ES-I3 (cell line): ENCODE measurements at regions not wholly inside any gene's neighbourhood (a gene's known extent, or its start where the extent isn't known, plus 50 kb on each side); places are given as distances from the start of the nearest gene placed in this dataset.

Source experiments
- H3K36me3 ChIP-seq: 2 replicates; pipeline ENCODE4 v1.6.1; 2013; ENCODE audit warnings: mild to moderate bottlenecking, low read length, control low read depth, moderate library complexity; ENCODE audit not compliant: insufficient read depth
- H3K4me1 ChIP-seq: 2 replicates; pipeline ENCODE4 v1.6.1; 2013; ENCODE audit warnings: mild to moderate bottlenecking, control low read depth, low read length; ENCODE audit not compliant: insufficient read depth
- H3K9ac ChIP-seq: 2 replicates; pipeline ENCODE4 v1.6.1; 2013; ENCODE audit warnings: low read depth, mild to moderate bottlenecking, low read length, moderate library complexity
- H3K9me3 ChIP-seq: 2 replicates; pipeline ENCODE4 v1.6.1; 2013; ENCODE audit warnings: mild to moderate bottlenecking, low read length, moderate library complexity; ENCODE audit not compliant: control insufficient read depth, insufficient read depth

DNA sequence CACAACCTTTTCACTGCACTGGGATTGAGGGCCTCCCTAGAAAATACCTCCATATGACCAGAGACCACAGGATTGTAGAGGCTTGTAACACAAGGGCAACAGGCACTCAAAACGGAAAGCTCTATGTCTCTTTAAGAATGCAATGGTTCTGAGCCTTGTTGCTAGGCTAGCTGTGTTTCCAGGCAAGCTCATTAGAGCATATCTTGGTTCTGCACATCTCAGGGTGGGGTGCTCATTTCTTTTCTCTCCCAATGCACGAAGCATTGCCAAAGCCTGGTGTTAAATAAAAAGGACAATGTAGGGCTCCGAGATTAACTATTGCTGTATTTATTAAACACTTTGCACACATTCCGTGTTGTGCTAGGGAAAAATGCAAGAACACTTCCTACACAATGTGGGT, 315.9 kb downstream of the PRDM2 start:
- Histone ChIP-seq H3K9me3 (peaks cover 5% of the 10 kb centered on the region; the same call in 1 of the 2 replicates), H3K4me1 (peaks cover 11% of the 10 kb centered on the region), H3K9ac (no peak overlapping the region), H3K36me3 (no peaks in the 10 kb centered on the region)

DNA sequence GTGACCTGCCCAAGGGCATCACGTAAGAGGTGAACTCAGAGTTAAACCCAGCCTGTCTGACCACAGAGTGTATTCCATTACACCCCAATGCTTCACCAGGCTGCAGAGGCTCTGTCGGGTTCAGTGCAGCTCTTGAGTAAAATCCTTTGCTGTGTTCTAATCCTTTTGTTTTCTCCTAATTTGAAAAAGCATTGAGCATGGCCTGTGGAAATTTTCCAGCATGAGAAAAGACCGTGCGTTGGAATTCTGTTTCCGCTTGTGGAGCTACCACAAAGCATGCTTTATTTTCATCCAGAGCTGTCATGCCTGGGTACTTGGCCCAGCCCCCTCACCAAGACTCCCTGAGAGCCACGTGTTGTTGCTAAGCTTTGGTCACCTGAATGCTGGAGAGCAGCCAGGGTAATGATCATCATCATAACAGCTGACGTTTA, 317.6 kb downstream of the PRDM2 start:
- Histone ChIP-seq H3K4me1 (peaks cover 8% of the 10 kb centered on the region; the same call in 1 of the 2 replicates), H3K9ac (no peak overlapping the region), H3K9me3 (peaks cover 5% of the 10 kb centered on the region; the same call in 1 of the 2 replicates), H3K36me3 (no peaks in the 10 kb centered on the region)

DNA sequence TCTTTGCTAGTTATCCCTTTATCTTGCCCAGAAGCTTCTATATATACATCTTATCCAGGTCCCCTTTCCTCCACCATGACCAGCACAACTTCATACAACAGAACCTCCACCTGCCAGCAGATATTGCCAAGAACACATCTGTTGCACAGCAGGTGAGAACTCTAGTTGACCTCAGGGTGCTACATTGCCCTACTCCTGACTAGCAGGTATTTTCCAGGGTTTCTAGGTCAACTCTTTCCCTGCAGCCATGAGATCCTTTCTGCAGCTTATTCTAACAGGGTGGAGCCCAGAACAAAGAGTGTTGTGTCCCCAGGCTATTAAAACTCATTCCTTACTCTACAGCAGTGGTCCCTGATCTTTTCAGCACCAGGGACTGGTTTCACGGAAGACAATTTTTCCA, 319.5 kb downstream of the PRDM2 start:
- Histone ChIP-seq H3K9me3 (peaks cover 5% of the 10 kb centered on the region; the same call in 1 of the 2 replicates), H3K9ac (no peak overlapping the region), H3K4me1 (peaks cover 8% of the 10 kb centered on the region; the same call in 1 of the 2 replicates), H3K36me3 (no peaks in the 10 kb centered on the region)

DNA sequence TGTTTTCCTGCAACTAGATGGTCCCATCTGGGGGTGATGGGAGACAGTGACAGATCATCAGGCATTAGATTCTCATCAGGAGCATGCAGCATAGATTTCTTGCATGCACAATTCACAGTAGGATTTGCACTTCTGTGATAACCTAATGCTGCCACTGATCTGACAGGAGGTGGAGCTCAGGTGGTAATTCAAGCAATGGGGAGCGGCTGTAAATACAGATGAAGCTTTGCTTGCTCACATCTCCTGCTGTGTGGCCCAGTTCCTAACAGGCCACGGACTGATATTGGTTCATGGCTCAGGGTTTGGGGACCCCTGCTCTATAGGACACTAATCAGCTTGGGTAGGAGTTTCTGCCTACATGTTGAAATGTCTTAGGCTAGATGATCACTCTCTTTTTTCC, 320.0 kb downstream of the PRDM2 start:
- Histone ChIP-seq H3K36me3 (no peaks in the 10 kb centered on the region), H3K9ac (no peak overlapping the region), H3K4me1 (peaks cover 8% of the 10 kb centered on the region; the same call in 1 of the 2 replicates), H3K9me3 (peaks cover 5% of the 10 kb centered on the region; the same call in 1 of the 2 replicates)

DNA sequence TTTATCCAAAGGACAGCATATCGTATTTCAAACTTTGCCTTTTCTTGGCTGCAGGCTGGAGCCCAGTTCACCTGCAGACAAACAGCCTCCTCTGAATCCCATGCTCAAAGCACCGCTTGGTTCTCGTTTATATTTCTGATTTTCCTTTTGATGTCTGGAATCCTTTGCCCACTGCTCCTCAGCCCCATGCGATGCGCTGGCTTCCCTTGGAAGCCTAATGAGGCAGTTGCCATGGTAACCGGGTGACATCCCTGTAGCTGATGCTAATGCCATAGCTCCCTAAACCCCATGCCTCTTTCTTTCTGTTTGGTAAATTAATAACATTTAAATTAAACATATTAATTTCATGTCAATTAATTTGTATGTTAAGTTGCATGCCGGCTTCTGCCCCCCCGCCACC, 327.1 kb downstream of the PRDM2 start:
- H3K4me1 ChIP-seq = no peaks in the 10 kb centered on the region
- no peak overlapping the region for H3K9ac ChIP-seq
- no peaks in the 10 kb centered on the region for H3K9me3 ChIP-seq
- H3K36me3 ChIP-seq = no peaks in the 10 kb centered on the region

DNA sequence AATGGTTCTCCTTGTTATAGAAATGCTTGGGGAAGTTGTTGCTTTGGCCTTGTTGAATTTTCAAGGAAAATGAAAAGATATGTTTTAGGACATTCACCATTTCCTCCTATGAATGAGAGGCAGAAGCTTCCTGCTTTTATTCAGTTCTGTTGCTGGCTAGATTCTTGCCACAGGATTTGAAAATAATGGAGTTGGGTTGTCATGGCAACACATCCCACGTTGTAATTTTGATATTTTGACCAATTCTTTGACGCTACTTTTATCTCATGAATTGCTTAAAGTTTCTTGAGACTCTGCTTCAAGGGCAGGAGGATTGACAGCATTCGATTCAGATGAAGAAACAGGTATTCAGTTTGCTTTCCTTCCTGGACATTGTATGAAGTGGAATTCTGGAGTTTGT, 331.5 kb downstream of the PRDM2 start:
- Histone ChIP-seq H3K9ac (no peak overlapping the region), H3K9me3 (peaks cover 7% of the 10 kb centered on the region; the same call in 1 of the 2 replicates), H3K4me1 (no peaks in the 10 kb centered on the region), H3K36me3 (no peaks in the 10 kb centered on the region)

DNA sequence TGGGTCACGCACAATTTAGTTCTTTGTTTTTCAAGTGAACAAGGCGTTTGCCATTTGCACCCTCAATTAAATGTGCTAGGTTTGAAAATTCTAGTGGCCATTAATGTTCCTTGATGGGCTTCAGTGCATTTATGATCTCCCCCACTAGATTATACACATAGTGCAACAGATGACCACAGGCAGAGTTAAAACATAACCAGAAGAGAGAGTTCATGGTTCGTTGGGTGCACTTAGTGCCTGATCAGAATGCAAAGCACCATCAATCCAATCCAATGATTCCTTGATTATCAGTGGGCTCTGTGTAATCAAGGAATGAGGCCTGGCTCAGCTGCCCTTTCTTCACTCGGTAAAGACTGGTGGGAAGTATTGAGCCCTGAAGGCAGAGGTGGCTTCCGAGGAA, 334.5 kb downstream of the PRDM2 start:
- Histone ChIP-seq H3K9ac (no peak overlapping the region), H3K9me3 (peaks cover 7% of the 10 kb centered on the region; the same call in 1 of the 2 replicates), H3K4me1 (peaks cover 5% of the 10 kb centered on the region; the same call in 1 of the 2 replicates), H3K36me3 (no peaks in the 10 kb centered on the region)

DNA sequence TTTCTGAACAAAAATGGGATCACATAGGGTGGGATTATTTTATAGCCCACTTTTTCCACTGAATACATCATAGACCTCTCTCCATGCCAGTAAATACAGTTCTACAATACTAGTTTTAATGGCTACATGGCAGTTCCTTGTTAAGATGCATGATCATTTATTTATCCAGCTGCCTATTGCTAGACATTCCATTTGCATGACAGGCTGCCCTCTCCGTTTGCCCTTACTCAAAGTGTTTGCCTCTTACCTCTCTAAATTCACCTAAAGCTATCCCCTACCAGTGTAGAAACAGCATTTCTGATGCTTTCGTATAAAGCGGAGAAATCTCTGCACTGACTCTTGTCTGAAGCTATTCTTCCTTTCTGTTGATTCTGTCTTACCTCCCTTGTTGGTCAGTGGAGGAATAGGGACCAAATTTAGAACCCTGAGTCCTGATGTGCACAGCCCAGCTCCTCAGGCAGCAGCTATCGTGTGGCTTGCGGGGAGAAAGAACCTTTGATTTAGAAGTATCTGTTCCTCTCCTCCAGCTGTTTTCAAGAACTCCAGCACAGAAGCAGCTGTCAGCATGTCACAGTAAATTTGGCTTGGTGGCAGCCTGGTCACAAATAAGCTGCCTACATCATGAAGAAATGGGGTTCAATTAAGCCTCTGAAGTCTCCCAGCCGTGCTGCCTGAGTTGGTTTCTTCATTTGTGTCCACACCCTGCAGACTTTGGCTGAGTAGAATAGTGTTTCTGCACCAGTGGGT, 337.3 kb downstream of the PRDM2 start:
- H3K4me1 ChIP-seq = peaks cover 5% of the 10 kb centered on the region; the same call in 1 of the 2 replicates
- peaks cover 7% of the 10 kb centered on the region; the same call in 1 of the 2 replicates for H3K9me3 ChIP-seq
- H3K9ac ChIP-seq = no peak overlapping the region
- H3K36me3 ChIP-seq = no peaks in the 10 kb centered on the region

DNA sequence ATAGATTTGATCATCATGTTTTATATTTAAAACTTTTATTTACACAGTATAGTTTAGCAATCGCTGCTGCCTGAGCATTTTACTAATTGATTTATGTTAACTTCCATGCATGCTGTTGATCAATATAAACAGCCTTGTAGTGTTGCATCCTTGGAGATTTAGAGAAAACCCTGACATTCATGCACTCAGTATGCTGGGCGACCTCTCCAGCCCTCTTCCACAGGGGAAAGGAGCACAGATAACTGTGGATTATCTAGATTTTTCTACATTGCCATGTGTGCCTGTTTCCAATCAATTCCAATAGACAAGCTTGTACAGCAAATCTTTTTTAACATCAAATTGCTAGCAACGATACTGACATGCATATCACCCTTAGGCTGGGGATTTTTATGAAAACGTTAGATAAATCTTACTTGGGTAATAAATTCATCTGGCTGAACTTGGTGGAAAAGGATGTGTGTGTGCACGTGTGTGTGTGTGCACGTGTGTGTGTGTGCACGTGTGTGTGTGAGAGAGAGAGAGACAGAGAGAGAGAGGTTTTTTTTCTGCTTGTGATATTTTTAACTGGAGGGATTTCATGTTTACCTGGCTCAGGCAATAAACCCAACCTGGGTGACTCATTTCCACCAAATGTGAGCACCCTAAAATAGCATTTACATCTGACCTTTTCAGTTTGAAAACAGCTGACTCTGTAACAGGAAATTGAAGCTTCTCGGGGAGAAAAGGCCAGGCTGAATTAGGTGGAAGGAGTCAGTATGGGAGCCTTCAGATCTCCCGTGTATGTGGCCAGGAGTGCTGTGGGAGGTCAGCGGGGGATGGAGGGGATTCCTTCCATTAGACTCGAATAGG, 339.8 kb downstream of the PRDM2 start:
- no peaks in the 10 kb centered on the region for H3K36me3 ChIP-seq

DNA sequence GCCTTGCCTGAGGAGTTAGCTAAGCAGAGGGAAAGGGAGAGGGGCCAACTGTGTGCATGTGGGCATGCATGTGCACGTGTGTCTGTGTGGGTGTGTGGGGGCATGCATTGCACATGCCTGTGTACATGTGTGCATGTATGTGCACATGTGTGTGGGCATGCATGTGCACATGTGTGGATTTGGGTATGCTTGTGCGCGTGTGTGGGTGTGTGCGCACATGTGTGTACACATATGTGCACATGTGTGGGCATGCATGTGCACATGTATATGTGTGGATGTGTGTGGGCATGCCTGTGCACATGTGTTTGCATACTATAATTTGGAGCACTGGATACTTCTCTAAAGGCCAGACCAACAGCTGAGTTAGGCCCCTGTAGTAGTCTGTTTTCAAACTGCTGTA, 350.0 kb downstream of the PRDM2 start:
- Histone ChIP-seq H3K4me1 (no peaks in the 10 kb centered on the region), H3K9me3 (no peaks in the 10 kb centered on the region; the same call in 1 of the 2 replicates), H3K36me3 (no peaks in the 10 kb centered on the region), H3K9ac (no peak overlapping the region)

More for the DNA sequence above, 339.8 kb downstream of the PRDM2 start:
- H3K9ac ChIP-seq = no peak overlapping the region
- peaks cover 5% of the 10 kb centered on the region; the same call in 1 of the 2 replicates for H3K4me1 ChIP-seq
- no peaks in the 10 kb centered on the region; the same call in 1 of the 2 replicates for H3K9me3 ChIP-seq

DNA sequence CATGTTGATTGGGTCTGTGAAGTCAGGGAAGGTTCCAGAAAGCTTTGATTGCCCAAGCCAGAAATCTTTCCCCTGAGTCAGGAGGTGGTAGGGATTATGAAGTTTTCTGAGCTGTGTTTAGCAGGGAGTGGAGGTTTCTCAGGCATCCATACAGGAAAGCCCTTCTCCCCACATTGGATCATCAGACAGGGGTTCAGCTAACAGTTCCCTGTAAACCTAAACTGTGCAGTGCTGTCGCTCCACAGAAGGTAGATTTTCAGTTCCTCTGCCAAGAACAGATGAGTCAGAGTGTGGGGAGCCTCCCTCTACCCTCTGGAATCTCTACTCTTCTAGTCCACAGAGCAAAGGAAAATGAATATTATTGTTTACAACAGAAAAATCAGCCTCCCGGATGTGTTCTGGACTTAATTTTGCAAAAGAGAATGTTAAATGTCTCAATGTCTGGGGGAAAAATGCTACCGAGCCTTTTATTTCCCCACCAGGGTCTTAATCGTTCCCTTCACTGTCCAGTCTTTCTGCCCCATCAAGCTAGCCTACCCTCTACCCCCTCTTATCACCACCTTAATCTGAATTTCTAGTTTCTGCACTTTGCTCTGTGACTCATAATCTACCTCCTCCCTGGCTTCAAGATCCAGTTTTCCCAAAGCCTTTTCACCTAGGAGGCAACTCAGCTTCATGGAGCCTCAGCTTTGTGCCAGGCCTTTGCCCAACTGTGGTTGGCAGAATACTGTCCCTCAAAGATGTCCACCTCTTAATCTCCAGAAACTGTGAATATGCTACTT, 355.6 kb downstream of the PRDM2 start:
- H3K9ac ChIP-seq = no peak overlapping the region
- no peaks in the 10 kb centered on the region; the same call in 1 of the 2 replicates for H3K36me3 ChIP-seq
- no peaks in the 10 kb centered on the region for H3K4me1 ChIP-seq
- H3K9me3 ChIP-seq = no peaks in the 10 kb centered on the region; the same call in 1 of the 2 replicates

DNA sequence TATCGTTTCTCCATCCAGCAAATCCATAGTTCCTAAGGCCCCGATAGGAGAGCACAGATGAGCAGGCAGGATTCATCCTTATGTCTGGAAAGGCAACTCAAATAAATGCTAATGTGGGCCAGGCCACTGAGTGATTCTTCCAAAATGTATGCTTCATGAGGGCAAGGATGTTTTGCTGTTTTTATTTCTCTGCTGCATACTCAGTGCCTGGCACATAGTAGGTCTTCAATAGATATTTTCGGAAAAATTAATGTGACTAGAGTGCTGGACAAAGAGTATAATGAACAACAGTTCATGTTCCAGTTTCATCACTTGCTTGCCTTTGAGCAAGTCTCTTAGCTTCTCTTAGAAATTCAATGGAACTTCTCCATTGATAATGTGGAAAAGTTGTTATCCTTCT, 357.7 kb downstream of the PRDM2 start:
- no peak overlapping the region for H3K9ac ChIP-seq
- no peaks in the 10 kb centered on the region for H3K4me1 ChIP-seq
- no peaks in the 10 kb centered on the region; the same call in 1 of the 2 replicates for H3K9me3 ChIP-seq
- H3K36me3 ChIP-seq = no peaks in the 10 kb centered on the region; the same call in 1 of the 2 replicates

DNA sequence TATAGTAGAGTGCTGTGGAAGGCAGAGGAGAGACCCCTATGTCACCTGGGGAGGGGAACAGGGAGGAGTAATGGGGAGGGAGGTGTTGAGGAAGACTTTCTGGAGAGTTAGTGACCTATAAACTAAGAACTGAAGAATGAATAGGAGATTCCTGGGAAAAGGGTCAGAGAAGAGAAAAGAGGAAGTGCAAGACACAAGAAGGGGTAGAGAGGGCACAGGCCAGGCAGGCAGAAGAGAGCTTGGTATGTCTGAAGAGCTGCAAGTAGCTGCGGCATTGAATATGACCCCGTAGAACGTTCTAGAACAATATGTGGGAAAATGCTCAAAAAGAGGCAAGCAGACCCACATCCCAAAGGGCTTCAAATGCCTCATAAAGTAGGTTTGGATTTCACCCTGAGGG, 361.2 kb downstream of the PRDM2 start:
- H3K36me3 ChIP-seq = no peaks in the 10 kb centered on the region; the same call in 1 of the 2 replicates
- H3K9me3 ChIP-seq = no peaks in the 10 kb centered on the region; the same call in 1 of the 2 replicates
- H3K9ac ChIP-seq = no peak overlapping the region
- no peaks in the 10 kb centered on the region; the same call in 1 of the 2 replicates for H3K4me1 ChIP-seq

DNA sequence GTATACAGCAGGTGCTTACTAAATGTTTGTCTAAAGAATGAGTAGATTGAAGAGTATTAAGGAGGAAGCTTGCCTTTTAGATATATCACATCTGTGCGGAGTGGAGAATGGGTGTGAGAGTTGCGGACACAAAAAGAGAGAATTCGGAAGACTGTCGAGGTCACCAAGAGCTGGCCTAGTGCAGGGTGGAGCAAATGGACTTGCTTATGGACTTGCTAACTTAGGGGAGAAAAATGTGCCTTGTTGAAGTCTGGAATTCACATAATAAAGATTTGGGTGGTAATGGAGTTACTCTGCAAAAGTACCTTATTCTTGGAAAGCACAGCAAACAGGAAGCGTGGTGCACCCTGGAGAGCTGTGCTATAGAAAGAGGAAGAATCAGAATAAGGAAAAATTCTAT, 361.7 kb downstream of the PRDM2 start:
- no peaks in the 10 kb centered on the region; the same call in 1 of the 2 replicates for H3K4me1 ChIP-seq
- no peaks in the 10 kb centered on the region; the same call in 1 of the 2 replicates for H3K36me3 ChIP-seq
- no peak overlapping the region for H3K9ac ChIP-seq
- H3K9me3 ChIP-seq = no peaks in the 10 kb centered on the region; the same call in 1 of the 2 replicates
